ENCODE measurements at regions not wholly inside any gene's neighbourhood (a gene's known extent, or its start where the extent isn't known, plus 50 kb on each side); places are given as distances from the start of the nearest gene placed in this dataset.
"Not testable (repeated sequence)": the region's sequence is repeated elsewhere in the genome, so short reads cannot be mapped to it uniquely, and the experiment has no call there.

DNA sequence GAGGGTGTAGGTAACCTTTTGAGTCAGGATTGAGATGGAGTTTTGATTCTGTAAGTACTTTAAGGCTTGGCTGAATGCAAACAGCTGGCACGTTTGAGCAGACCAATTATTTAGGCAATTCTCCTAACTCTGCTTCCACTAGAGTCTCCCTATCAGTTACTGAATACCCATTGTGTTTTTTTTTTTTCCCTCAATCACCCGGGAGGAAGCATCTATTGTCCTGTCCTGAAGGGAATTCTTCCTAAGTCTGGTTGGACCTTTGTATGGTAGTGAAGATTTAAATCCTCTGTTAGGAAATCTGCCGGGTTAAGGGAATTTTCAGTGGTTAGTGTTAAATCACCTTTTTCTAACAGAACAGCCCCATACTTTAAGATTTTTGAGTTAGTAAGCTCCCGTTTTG lies 571.2 kb upstream of the USP24 start:
- Histone ChIP-seq H3K27ac (ENCODE audit: control insufficient read depth, insufficient read depth) (no peak overlapping the region), H3K9ac (ENCODE audit: control insufficient read depth, insufficient read depth, low read length) (no peak overlapping the region), H3K36me3 (ENCODE audit: control insufficient read depth in 2 of 2, insufficient read depth in 2 of 2, low read length in 1 of 2) (no peaks in the 10 kb centered on the region), H4K20me1 (ENCODE audit: control insufficient read depth, insufficient read depth) (no peaks in the 10 kb centered on the region), H2AFZ (ENCODE audit: control insufficient read depth, low read depth, low read length) (no peak overlapping the region), H3K79me2 (ENCODE audit: control insufficient read depth, insufficient read depth, low read length) (no peaks in the 10 kb centered on the region), H3K4me2 (ENCODE audit: control insufficient read depth, insufficient read depth) (no peak overlapping the region), H3K27me3 (replicated peaks in 1 of 2; ENCODE audit: control insufficient read depth in 2 of 2, insufficient read depth in 2 of 2, low read length in 1 of 2) (no peaks in the 10 kb centered on the region), H3K4me1 (ENCODE audit: control insufficient read depth, insufficient read depth, low read length) (no peaks in the 10 kb centered on the region), H3K4me3 (no peak overlapping the region), H3K9me3 (replicated peaks; ENCODE audit: control insufficient read depth, insufficient read depth, low read length) (no peaks in the 10 kb centered on the region)
- WGBS (ENCODE audit: insufficient coverage, insufficient replicate concordance, low lambda C conversion rate, missing lambda C conversion rate): 11% methylated on average over 4 of the region's 4 CpGs
- TF ChIP-seq PBX3 (IDR thresholded peaks at IDR 0.05; ENCODE audit: insufficient replicate concordance, low read depth, low read length) (no peak), MTA3 (IDR thresholded peaks at IDR 0.05; ENCODE audit: borderline replicate concordance, low read length) (no peak), CREB1 (IDR thresholded peaks at IDR 0.05; ENCODE audit: low read depth) (no peak), SMAD5 (IDR thresholded peaks at IDR 0.05; ENCODE audit: low read depth) (no peak), ZNF592 (IDR thresholded peaks at IDR 0.05) (no peak), NR2C2 (IDR thresholded peaks at IDR 0.05; ENCODE audit: borderline replicate concordance, control insufficient read depth, insufficient read length, low read depth) (no peak), SUPT20H (IDR thresholded peaks at IDR 0.05; ENCODE audit: borderline replicate concordance, control insufficient read depth, low read depth, low read length) (no peak), NFXL1 (IDR thresholded peaks at IDR 0.05; ENCODE audit: borderline replicate concordance) (no peak)
- ChIA-PET CTCF (no interaction called here), POLR2A (no interaction called here), SMC1A (ENCODE audit: uncharacterized antibody, unreplicated experiment) (no interaction called here), RAD21 (ENCODE audit: unreplicated experiment) (no interaction called here)
- FAIRE-seq (no peak), ATAC-seq (no peak), DNase-seq (ENCODE audit: low read depth, low spot score) (no peak)
- in situ Hi-C loops (cut with MboI) (no loop called here), intact Hi-C loops (cut with micrococcal nuclease; ENCODE audit: unreplicated experiment) (no loop called here)
- BruUV-seq (replicated peaks): no TSS peak

DNA sequence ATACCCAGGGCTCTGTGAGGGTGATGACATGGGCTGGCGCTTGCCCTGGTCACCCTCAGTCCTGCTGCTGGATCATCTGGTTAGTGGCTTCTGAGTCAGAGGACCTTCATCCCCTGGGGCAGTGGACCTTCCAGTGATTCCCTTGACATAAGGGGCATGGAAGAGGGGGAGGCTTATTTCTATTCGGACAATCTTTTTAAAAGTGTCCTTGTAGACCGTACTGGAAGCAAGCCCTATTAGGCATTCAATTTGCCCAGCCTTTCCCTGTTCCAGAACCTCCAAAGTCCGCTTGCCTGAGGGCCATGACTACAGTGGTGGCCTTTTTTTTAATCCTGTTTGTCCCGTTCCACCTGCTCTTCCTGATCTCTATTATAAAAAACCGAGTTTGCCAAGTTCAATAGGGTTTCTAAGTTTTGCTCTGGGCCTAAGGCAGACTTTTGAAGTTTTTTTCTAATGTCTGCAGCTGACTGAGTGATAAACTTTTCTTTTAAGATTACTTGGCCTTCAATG lies 569.8 kb upstream of the USP24 start:
- FAIRE-seq; H3K9ac ChIP-seq (ENCODE audit: control insufficient read depth, insufficient read depth, low read length); CTCF ChIA-PET; H3K4me1 ChIP-seq (ENCODE audit: control insufficient read depth, insufficient read depth, low read length); H3K36me3 ChIP-seq (ENCODE audit: control insufficient read depth in 2 of 2, insufficient read depth in 2 of 2, low read length in 1 of 2); H3K27ac ChIP-seq (ENCODE audit: control insufficient read depth, insufficient read depth); BruUV-seq (replicated peaks); DNase-seq (ENCODE audit: low read depth, low spot score); H2AFZ ChIP-seq (ENCODE audit: control insufficient read depth, low read depth, low read length); H3K9me3 ChIP-seq (replicated peaks; ENCODE audit: control insufficient read depth, insufficient read depth, low read length); H3K4me2 ChIP-seq (ENCODE audit: control insufficient read depth, insufficient read depth); intact Hi-C loops (cut with micrococcal nuclease; ENCODE audit: unreplicated experiment); SMC1A ChIA-PET (ENCODE audit: uncharacterized antibody, unreplicated experiment); H3K4me3 ChIP-seq; H4K20me1 ChIP-seq (ENCODE audit: control insufficient read depth, insufficient read depth); H3K27me3 ChIP-seq (replicated peaks in 1 of 2; ENCODE audit: control insufficient read depth in 2 of 2, insufficient read depth in 2 of 2, low read length in 1 of 2); ATAC-seq; in situ Hi-C loops (cut with MboI); H3K79me2 ChIP-seq (ENCODE audit: control insufficient read depth, insufficient read depth, low read length); RAD21 ChIA-PET (ENCODE audit: unreplicated experiment); POLR2A ChIA-PET: not testable (repeated sequence)
- WGBS (ENCODE audit: insufficient coverage, insufficient replicate concordance, low lambda C conversion rate, missing lambda C conversion rate): 5% methylated on average over 6 of the region's 6 CpGs
